PC-3 (cell line): ENCODE measurements at regions not wholly inside any gene's neighbourhood (a gene's known extent, or its start where the extent isn't known, plus 50 kb on each side); places are given as distances from the start of the nearest gene placed in this dataset.

ENCODE experiments used
- ATAC-seq: fragments of 200-7000 bp; cut with Tn5 transposase; 2 replicates; pipeline ENCODE4 v1.9.1; 2020; ENCODE audit warnings: mild to moderate bottlenecking, moderate library complexity
- BruUV-seq: library from RNA; stranded (reverse); fragments of 400-500 nt; replicated peaks from 2 replicates; lab custom pipeline; 2021; lab: Mats Ljungman, UMichigan
- CTCF ChIA-PET: fragments of 300-600 bp; sonication (Branson Sonifier 250); formaldehyde crosslinking; loops from one replicate; lab custom pipeline; 2022; ENCODE audit warnings: antibody characterized with exemption; lab: Charles Lee
- POLR2A ChIA-PET: fragments of 300-600 bp; sonication (Branson Sonifier 250); formaldehyde crosslinking; loops from one replicate; lab custom pipeline; 2022; ENCODE audit warnings: antibody characterized with exemption; ENCODE audit not compliant: unreplicated experiment; lab: Charles Lee
- DNase-seq: peaks from one replicate; pipeline ENCODE4 v3.0.0-alpha.2; 2015
- H2AFZ ChIP-seq: fragments of 300-600 bp; sonication (generic); 2 replicates; pipeline ENCODE4 v1.6.0; 2016; ENCODE audit warnings: antibody characterized with exemption, low read length
- H3F3A ChIP-seq: fragments of 300-600 bp; sonication (generic); one replicate; pipeline ENCODE4 v1.6.0; 2017; ENCODE audit warnings: antibody characterized with exemption, low read length, control low read depth, mild to moderate bottlenecking; ENCODE audit not compliant: unreplicated experiment
- H3K27ac ChIP-seq: fragments of 300-600 bp; sonication (generic); 2 replicates; pipeline ENCODE4 v1.5.1; 2016; ENCODE audit warnings: mild to moderate bottlenecking, low read length
- H3K27me3 ChIP-seq: fragments of 300-600 bp; sonication (generic); 2 replicates; pipeline ENCODE4 v1.6.1; 2016; ENCODE audit warnings: low read length, mixed read lengths
- H3K36me3 ChIP-seq: fragments of 300-600 bp; sonication (generic); 2 replicates; pipeline ENCODE4 v1.6.1; 2016; ENCODE audit warnings: low read depth, mixed run types, low read length, mixed read lengths
- H3K4me1 ChIP-seq: fragments of 300-600 bp; sonication (generic); 2 replicates; pipeline ENCODE4 v1.5.1; 2016; ENCODE audit warnings: low read length; ENCODE audit not compliant: insufficient read depth
- H3K4me2 ChIP-seq: fragments of 300-600 bp; sonication (generic); 2 replicates; pipeline ENCODE4 v1.6.0; 2016; ENCODE audit warnings: low read length
- H3K4me3 ChIP-seq: fragments of 300-600 bp; sonication (generic); 2 replicates; pipeline ENCODE4 v1.5.1; 2016; ENCODE audit warnings: mild to moderate bottlenecking, low read length, mixed read lengths
- H3K79me2 ChIP-seq: fragments of 300-600 bp; sonication (generic); 2 replicates; pipeline ENCODE4 v1.6.1; 2017; ENCODE audit warnings: low read length, mixed read lengths
- H3K9ac ChIP-seq: fragments of 300-600 bp; sonication (generic); 2 replicates; pipeline ENCODE4 v1.6.0; 2016; ENCODE audit warnings: mild to moderate bottlenecking, low read length
- H3K9me2 ChIP-seq: fragments of 300-600 bp; sonication (generic); replicated peaks from 2 replicates; pipeline ENCODE4 v1.6.1; 2016; ENCODE audit warnings: mixed run types, low read length, mixed read lengths
- H3K9me3 ChIP-seq: fragments of 300-600 bp; sonication (generic); 2 replicates; pipeline ENCODE4 v1.6.1; 2016; ENCODE audit warnings: low read length, mixed read lengths
- H4K20me1 ChIP-seq: fragments of 300-600 bp; sonication (generic); 2 replicates; pipeline ENCODE4 v1.6.1; 2016; ENCODE audit warnings: low read length, mixed read lengths
- CTCF ChIP-seq: fragments of 300-600 bp; sonication (generic); conservative IDR thresholded peaks from 2 replicates; pipeline ENCODE4 v1.5.1; 2017; ENCODE audit warnings: antibody characterized with exemption, low read depth, mild to moderate bottlenecking, low read length
- EZH2 ChIP-seq: fragments of 300-600 bp; sonication (generic); IDR thresholded peaks from one replicate; pipeline ENCODE4 v1.6.1; 2017; ENCODE audit warnings: antibody characterized with exemption, mild to moderate bottlenecking, low read length; ENCODE audit not compliant: unreplicated experiment
- EZH2phosphoT487 ChIP-seq: fragments of 300-600 bp; sonication (generic); IDR thresholded peaks from 2 replicates; pipeline ENCODE4 v1.6.1; 2018; ENCODE audit warnings: mild to moderate bottlenecking, antibody characterized with exemption, low read length, borderline replicate concordance
- intact Hi-C: fragments of 100-400 bp; cut with micrococcal nuclease; formaldehyde crosslinking; loops from 2 replicates; pipeline ENCODE4 v1.9.0; 2023

DNA sequence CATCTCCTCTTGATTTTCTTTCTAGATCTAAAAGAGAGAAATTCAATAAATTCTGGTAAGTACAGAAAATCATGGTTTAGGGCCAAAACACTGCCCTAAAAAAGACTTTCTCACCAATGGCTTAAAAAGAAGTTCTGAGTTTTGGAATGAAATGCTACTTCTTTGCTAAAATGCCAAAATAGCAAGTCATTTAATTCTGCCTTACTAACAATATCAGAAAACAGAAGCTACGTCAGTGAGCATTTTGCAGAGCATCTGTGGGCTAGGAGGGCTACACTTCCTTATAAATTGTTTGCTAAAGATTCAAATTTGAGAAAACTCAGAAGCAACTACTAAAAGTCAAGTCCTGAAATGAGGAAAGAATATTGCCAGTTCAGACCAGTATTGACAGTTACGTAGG, 560.8 kb upstream of the CELF2 start:
- ATAC-seq (no peak), DNase-seq (no peak)
- no peaks in the 10 kb centered on the region for H3K4me1 ChIP-seq
- no peak overlapping the region for H3K9ac ChIP-seq
- H2AFZ ChIP-seq, result no peak overlapping the region
- TF ChIP-seq CTCF (no peak), EZH2 (no peak), EZH2phosphoT487 (no peak)
- BruUV-seq, result no TSS peak
- H3K27ac ChIP-seq, result no peak overlapping the region
- POLR2A ChIA-PET, result no interaction called here
- intact Hi-C loops, result no loop called here
- no peaks in the 10 kb centered on the region for H4K20me1 ChIP-seq
- no peak overlapping the region for H3K4me3 ChIP-seq
- H3K36me3 ChIP-seq, result no peaks in the 10 kb centered on the region
- no peaks in the 10 kb centered on the region for H3K9me3 ChIP-seq
- no peaks in the 10 kb centered on the region for H3F3A ChIP-seq
- H3K79me2 ChIP-seq, result no peaks in the 10 kb centered on the region
- H3K4me2 ChIP-seq, result no peak overlapping the region
- CTCF ChIA-PET, result no interaction called here
- H3K27me3 ChIP-seq, result no peaks in the 10 kb centered on the region
- no peaks in the 10 kb centered on the region for H3K9me2 ChIP-seq

DNA sequence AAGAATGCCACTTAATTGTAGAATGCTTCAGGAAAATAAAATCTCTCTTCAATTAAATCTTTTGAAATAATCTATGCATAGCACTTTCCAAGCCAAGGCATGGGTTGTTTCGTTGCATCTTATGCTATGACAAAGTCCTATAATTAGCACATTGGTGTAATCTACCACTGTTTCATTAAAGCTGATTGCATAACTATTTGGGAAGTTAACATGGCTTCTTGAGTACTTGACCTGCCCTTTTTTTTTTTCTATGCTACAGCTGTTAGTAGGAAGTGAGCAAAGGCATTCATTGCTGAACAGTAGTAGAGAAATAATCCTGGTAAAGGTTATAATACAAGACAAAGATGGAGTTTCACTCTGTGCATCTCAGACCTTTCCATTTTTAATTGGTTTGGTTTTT, 557.2 kb upstream of the CELF2 start:
- Histone ChIP-seq H2AFZ (no peak overlapping the region), H3K27ac (no peak overlapping the region), H3K27me3 (no peaks in the 10 kb centered on the region), H3K4me2 (no peak overlapping the region), H3F3A (no peaks in the 10 kb centered on the region), H3K36me3 (no peaks in the 10 kb centered on the region), H3K9me3 (no peaks in the 10 kb centered on the region), H3K79me2 (no peaks in the 10 kb centered on the region), H3K4me1 (no peaks in the 10 kb centered on the region), H4K20me1 (no peaks in the 10 kb centered on the region), H3K9me2 (no peaks in the 10 kb centered on the region), H3K4me3 (no peak overlapping the region), H3K9ac (no peak overlapping the region)
- ChIA-PET CTCF (no interaction called here), POLR2A (no interaction called here)
- TF ChIP-seq EZH2 (no peak), CTCF (no peak), EZH2phosphoT487 (no peak)
- BruUV-seq, result no TSS peak
- no peak for DNase-seq
- intact Hi-C loops, result no loop called here
- no peak for ATAC-seq

DNA sequence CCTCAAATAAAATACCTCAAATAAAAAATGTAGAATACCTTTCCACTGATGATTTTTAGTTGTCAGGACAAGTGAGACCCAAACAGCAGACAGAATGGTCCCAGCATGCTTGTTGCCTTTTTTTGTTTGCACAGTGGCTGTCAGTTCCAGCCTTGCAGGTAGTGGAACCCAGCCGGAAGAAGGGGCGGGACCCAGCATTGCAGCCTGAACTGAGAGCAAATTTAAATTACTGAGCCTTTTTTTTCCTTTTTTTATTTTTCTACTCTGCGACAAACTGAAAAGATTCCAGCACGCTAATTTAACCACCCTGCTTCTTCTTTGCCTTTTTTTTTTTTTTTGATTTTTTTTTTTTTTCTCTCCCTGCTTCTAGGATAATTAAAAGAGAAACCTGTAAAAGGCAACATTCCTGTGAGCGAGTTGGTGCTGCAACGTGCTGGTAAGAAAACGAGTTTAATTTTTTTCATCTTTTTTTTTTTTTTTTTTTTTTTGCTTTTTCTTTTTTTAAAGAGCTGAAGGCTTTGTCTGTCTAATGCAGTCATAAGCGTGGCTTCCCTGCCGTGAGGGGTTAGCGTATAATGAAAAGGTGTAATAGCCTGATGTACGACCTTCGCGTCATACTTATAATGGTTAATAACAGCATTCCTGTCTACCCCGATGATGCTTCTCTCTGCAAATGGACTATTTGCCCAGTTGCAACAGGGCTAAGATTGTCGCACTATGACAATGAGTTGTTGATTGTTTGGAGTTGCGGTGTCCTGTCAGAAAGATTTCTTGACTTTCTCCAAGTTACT, 555.3 kb upstream of the CELF2 start:
- H3K27ac ChIP-seq, result no peak overlapping the region
- no peaks in the 10 kb centered on the region for H3F3A ChIP-seq
- H3K4me2 ChIP-seq, result no peak overlapping the region
- DNase-seq, result no peak
- H3K9me2 ChIP-seq, result no peaks in the 10 kb centered on the region
- no TSS peak for BruUV-seq
- H3K9ac ChIP-seq, result no peak overlapping the region
- H3K79me2 ChIP-seq, result no peaks in the 10 kb centered on the region
- no peak overlapping the region for H2AFZ ChIP-seq
- ChIA-PET POLR2A (no interaction called here), CTCF (no interaction called here)
- H3K27me3 ChIP-seq, result no peaks in the 10 kb centered on the region
- no peak for TF ChIP-seq EZH2phosphoT487
- no peak for TF ChIP-seq EZH2
- TF ChIP-seq CTCF, result no peak
- no peak for ATAC-seq
- H3K4me3 ChIP-seq, result no peak overlapping the region
- H3K4me1 ChIP-seq, result no peaks in the 10 kb centered on the region
- H3K9me3 ChIP-seq, result no peaks in the 10 kb centered on the region
- intact Hi-C loops, result no loop called here
- H3K36me3 ChIP-seq, result no peaks in the 10 kb centered on the region
- no peaks in the 10 kb centered on the region for H4K20me1 ChIP-seq
